A673 (cell line): ENCODE measurements at regions not wholly inside any gene's neighbourhood (a gene's known extent, or its start where the extent isn't known, plus 50 kb on each side); places are given as distances from the start of the nearest gene placed in this dataset.

Source experiments
- EZH2 ChIP-seq: fragments of 200-600 bp; sonication (generic); IDR thresholded peaks from 2 replicates; pipeline ENCODE4 v1.6.1; 2017; ENCODE audit warnings: borderline replicate concordance, low read depth, mild to moderate bottlenecking, mixed read lengths, antibody characterized with exemption, low read length; ENCODE audit not compliant: poor library complexity, severe bottlenecking
- TF ChIP-seq, protein P1 (sequence below): fragments of 300-800, 200-600 bp; sonication (generic); conservative IDR thresholded peaks from 2 replicates; pipeline ENCODE4 v1.5.1; 2017; ENCODE audit warnings: low read depth, mild to moderate bottlenecking, antibody characterized with exemption, low read length, moderate library complexity, mixed read lengths

DNA sequence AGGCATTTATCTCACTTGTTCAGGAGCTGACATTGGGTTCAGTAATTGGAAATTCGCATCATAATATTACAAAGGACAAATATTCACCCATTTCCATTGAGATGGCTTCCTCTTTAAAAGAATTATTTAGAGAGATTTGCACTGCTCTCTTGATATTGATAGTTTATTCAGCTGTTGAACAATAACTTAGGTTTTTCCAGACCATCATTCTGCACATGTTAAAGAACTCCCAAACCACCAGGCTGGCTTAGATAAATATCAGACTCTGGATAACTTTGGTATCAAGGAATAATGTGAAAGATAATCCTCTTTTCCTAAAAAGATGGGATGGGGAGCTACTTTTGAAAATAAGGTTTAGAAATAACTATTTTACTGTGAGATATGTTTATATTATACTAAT lies 154.0 kb downstream of the GASK1B start:
- TF ChIP-seq, protein P1, sequence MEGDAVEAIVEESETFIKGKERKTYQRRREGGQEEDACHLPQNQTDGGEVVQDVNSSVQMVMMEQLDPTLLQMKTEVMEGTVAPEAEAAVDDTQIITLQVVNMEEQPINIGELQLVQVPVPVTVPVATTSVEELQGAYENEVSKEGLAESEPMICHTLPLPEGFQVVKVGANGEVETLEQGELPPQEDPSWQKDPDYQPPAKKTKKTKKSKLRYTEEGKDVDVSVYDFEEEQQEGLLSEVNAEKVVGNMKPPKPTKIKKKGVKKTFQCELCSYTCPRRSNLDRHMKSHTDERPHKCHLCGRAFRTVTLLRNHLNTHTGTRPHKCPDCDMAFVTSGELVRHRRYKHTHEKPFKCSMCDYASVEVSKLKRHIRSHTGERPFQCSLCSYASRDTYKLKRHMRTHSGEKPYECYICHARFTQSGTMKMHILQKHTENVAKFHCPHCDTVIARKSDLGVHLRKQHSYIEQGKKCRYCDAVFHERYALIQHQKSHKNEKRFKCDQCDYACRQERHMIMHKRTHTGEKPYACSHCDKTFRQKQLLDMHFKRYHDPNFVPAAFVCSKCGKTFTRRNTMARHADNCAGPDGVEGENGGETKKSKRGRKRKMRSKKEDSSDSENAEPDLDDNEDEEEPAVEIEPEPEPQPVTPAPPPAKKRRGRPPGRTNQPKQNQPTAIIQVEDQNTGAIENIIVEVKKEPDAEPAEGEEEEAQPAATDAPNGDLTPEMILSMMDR = no peak
- TF ChIP-seq EZH2 = no peak
